Stimulated activated CD4-positive, alpha-beta T cell treated with anti-CD3 and anti-CD28 coated beads, Interleukin-1b, Interleukin-23, amount 100 ng/mL, for 1 hour (primary cell): ENCODE measurements at regions not wholly inside any gene's neighbourhood (a gene's known extent, or its start where the extent isn't known, plus 50 kb on each side); places are given as distances from the start of the nearest gene placed in this dataset.

ENCODE experiments used
- DNase-seq, 2 donors: peaks; one replicate each; pipeline ENCODE4 v3.0.0-alpha.2; 2020; ENCODE audit warnings: low read depth in 2 of 2

DNA sequence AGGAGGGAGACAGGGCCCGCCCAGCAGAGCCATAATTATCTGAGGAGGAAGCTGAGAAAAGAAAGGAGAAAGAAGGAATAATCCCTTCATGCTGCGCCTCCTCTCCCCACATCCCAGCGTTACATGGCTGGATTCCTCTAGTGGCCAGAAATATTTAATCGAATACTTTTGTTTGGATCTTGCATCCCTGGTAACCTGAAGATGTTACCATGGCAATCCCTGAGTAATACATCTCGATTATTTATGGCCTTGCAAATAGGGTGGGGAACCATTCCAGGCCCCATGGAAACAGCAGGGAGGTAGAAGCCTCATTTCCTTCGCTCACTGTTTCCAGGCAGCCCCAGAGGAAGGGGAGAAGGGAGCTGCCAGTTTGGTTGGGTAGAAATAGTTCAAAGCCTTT lies 357.7 kb downstream of the BUD13 start:
- DNase-seq = no peak

DNA sequence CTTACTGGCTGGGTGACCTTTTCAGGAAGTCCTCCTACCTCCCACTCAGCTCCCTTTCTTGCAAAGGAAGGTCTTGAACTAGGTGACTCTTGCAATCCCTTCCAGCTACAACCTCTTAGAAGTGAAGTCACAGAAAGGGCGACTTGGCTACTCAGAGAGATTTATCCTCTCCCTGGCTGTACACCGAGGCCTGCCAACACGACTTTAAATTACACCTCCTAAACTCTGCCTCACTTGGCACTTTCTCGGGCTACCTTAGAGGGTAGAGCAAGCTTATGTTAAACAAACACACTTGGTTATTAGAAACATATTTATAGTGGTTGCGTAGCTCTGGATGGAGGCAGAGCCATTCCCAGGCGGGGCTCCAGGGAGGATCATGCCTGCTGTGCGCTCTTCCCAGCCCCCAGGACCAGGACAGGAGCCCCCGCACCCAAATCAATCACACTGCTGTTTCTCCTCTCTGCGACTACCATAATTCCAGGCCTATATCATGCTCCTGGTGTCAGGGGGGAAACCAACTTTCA lies 358.4 kb downstream of the BUD13 start:
- no peak for DNase-seq

DNA sequence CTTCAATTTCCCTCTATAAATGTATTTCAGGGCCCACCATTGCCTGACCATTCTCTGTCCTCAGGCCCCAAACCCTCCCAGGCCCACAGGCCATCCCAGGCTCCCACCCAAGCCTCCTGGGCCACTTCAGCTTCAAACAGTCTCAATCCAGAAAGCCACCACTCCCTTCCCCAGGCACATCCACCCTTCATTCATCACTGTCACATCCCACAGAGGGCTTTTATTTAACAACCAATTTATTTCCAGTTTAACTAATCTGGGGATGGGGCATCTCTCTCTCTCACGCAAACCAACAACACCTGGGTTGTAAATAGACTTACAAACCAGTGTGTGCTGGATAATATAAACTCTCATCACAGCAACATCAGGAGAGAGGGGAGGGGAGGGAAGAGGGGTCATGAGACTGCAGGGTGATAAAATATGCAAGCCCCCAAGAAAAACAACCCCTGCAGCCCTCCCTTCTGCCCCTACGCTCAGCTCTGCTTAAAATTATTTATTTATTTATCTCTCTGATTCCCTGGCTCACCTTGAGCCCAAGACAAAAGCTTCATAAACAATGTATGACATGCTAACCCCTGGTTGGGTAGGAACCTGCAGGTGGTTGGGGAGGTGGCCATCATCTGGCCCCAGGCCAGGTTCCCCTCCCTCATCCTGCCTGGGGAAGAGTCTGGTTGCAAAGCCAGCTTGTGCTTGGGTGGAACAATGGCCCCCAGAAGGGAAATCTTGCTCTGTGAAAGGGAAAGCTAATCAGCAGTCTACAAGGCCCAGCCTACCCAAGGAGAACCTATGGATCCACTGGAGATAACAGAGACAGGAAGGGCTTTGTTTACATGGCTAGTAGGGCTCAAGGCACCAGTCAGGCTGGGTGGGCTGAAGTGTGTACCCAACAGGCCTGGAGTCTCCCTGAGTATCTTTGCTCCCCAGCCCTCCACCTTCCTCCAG lies 359.2 kb downstream of the BUD13 start:
- no peak for DNase-seq

DNA sequence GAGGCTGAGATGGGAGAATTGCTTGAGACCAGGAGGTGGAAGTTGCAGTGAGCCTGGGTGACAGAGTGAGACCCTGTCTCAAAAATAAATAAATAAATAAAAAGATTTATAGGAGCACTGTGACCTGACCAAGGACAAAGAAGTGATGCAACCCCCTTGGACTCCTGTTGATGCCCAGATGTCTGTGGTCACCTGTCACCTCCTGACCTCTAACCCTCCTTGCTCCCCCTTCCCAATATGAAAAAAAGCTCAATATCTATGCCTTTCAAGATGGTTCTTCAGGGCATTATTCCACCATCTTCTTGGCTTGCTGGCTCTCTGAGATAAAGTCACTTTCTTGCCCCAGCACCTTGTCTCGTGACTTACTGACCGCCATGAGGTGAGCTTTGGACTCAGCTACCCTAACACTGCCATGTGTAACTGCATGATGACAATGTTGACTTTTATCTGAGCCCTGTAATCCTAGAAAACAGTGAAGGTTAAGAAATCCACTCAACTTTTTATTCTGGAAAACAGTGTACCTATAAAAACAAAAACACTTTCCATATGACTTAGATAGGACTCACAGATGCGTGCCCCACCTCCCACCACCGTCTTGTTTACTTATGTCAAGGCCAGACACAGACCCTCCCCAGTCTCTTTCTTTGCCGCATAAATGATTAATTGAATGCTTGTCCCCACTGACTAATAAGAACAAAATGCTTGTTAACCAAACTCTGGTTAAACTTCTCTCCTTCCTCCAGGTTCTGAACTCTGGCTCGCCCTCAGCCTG lies 360.5 kb downstream of the BUD13 start:
- no peak for DNase-seq

GRCh38 chr11:116409238-116409637 lies 363.5 kb downstream of the BUD13 start:
- no peak for DNase-seq

DNA sequence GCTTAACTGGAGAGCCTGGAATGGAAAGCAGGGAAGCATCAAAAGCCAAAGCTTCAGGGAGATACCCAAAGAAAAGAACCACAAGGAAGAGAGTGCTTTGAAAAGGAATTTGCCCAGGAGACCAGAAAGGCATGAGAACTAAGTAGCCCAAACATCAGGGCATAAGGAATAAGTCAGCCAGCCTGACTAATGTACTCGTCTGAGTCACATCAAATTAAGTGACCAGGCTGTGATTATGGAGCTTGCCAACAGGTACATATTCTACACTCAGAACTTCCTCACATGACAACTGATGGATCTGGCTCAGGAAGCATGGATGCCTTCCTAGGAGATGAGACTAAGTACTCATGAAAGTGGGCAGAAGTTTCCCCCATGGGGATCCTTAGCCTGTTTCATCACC lies 366.7 kb downstream of the BUD13 start:
- DNase-seq = no peak

- no peak for DNase-seq
These were observed 368.4 kb downstream of the BUD13 start for GRCh38 chr11:116404462-116404798.

GRCh38 chr11:116403794-116404461 lies 368.9 kb downstream of the BUD13 start:
- no peak for DNase-seq

GRCh38 chr11:116400081-116400480 lies 372.7 kb downstream of the BUD13 start:
- DNase-seq = no peak

DNA sequence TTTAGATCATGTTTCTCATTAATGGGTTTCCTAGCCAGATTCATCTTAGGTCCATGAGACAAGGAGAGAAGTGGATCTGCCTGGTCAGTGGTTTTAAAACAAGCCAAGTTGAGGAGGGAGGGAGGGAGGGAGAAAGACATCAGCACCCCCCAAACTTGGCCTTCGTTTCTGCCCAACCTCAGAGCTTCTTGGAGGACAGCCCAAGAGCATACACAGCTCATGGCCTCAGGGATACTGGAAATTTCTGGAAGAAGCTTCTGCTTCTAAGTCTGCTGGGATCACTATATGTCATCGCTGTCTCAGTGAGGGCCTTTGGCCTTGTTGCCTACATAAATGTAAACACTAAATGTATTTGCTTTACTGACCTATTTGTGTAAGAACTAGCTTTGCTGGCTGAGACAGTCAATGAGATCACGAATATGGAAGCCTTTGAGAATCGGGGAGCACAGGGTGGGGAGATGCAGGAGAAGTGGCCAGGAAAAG lies 375.1 kb downstream of the BUD13 start:
- DNase-seq = no peak

DNA sequence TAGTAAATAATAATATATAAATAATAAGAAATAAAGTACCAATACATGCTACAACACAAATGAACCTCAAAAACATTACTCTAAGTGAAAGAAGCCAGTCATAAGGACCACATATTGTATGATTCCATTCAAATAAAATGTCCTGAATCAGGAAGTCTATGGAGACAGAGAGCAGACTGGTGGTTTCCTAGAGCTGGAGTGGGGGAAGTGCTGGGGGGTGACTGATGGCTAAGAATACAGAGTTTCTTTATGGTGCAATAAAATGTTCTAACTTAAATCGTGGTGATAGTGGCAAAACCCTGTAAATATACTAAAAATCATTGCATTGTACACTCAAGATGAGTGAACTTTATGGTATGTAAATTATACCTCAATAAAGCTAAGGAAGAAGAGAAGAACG lies 376.5 kb downstream of the BUD13 start:
- DNase-seq = no peak

DNA sequence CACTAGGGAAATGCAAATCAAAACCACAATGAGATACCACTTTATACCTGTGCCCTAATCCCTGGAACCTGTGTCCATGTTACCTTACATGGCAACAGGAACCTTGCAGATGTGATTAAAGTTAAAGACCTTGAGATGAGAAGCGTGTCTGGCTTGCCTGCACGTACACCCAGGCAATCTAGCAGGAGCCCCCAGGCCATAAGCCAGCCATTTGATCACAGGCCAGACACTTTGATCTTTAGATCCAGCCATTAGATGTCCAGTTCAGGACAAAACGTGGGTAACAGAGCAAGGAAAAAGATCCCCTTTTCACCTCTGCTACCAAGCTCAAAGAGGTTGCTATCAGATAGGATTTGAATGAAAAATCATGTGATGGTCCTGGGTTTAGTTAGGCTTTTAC lies 378.8 kb downstream of the BUD13 start:
- no peak for DNase-seq

DNA sequence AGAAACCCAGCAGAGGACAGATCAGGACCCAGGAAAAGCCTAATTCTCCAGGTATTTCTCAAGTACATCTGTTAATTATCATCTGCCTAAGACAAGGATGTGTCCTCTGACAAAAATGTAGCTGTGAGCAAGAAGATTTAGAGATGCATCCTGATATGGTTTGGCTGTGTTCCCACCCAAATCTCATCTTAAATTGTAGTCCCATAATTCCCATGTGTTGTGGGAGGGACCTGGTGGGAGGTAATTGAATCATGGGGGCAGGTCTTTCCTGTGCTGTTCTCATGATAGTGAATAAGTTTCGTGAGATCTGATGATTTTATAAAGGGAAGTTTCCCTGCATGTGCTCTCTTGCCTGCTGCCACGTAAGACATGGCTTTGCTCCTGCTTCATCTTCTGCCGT lies 381.8 kb downstream of the BUD13 start:
- DNase-seq = no peak

- no peak for DNase-seq
These were observed 384.6 kb downstream of the BUD13 start for GRCh38 chr11:116388146-116388545.

GRCh38 chr11:116387641-116388040 lies 385.1 kb downstream of the BUD13 start:
- DNase-seq = no peak

DNA sequence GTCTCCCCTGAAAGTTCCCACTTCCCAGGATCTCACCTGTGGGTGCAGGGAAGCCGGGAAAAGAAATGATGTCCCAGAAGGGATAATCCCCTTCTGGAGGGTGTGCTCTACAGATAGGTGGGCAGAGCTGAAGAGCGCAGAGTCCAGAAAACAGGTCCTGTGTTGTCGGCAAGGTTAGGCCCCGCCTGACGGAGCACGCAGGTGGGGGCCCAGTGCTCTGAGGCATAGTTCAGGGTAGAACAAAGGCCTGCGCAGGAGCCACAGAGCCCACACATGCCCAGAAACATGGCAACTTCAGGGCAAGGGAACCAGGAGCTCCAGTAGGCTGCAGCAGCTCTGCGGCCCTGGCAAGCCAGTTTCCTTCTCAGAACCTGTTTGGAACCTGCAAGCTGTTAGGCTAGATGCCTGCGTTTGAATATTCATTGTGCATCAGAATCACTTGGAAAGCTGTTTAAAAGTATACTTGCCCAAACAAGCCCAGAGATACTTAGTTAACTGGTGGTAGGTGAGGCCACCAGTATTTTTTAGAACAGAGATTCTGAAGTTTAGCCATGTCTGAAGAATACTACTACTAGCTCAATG lies 386.6 kb downstream of the BUD13 start:
- no peak for DNase-seq

- DNase-seq = no peak
These were observed 387.9 kb downstream of the BUD13 start for GRCh38 chr11:116384876-116385275.

GRCh38 chr11:116384407-116384806 lies 388.4 kb downstream of the BUD13 start:
- DNase-seq = no peak

DNA sequence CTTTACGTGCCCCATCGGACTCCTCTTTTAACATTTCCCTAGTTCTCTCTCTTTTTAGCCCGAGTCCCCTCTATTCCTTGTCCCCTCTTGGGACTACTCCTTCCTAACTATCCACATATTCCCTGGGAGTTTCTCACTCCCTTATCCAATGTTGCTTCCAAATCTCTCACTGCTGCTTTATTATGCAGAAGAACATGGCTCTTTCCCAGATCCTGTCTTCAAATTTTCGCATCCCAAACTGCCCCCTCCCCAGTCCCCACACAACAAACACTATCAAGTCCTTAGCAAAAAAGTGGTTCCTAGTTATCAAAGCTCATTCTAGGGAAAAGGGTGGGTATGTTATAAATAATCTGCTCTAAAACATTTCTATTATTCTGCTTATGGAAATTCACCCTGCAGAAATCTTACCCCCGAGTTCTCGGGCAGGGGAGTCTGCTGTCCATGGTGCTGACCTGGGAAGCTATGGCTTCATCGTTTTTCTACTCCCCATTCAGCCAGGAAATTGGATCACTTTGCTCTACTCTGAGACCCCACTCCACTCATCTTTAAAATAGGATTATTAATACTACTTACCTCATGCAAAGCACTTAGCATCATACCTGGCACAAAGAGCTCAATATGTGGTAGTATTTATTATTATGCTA lies 393.5 kb downstream of the BUD13 start:
- no peak for DNase-seq

- no peak for DNase-seq
These were observed 396.2 kb downstream of the BUD13 start for GRCh38 chr11:116376547-116376946.

DNA sequence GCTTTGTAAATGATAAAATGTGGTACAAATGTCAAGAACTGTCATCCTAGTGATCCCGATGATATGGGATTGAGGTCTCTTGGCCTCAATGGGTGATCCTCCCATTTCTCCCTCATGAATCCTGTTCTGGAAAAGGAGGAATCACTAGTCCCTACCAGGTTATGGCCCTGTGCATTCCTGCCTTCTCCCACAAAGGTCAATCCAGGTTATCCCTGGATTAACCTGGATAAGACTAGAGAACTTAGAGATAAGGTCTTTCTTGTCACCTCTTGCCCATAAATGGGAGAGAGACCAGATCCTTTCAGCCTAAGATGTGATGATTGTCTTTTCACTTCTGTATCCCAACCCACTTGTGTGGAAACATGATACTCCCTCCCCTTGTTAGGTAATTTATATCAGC lies 396.7 kb downstream of the BUD13 start:
- DNase-seq = no peak
